GM12878 (cell line): ENCODE measurements at regions not wholly inside any gene's neighbourhood (a gene's known extent, or its start where the extent isn't known, plus 50 kb on each side); places are given as distances from the start of the nearest gene placed in this dataset.

Experiments used
- ATAC-seq: fragments of 200-7000 bp; cut with Tn5 transposase; 3 replicates; pipeline ENCODE4 v1.9.1; 2020; ENCODE audit warnings: mild to moderate bottlenecking, moderate library complexity
- BruUV-seq: library from RNA; stranded (reverse); fragments of 400-500 nt; replicated peaks from 2 replicates; lab custom pipeline; 2021; lab: Mats Ljungman, UMichigan
- CTCF ChIA-PET: fragments of 300-600 bp; sonication (Branson Sonifier 250); formaldehyde crosslinking; extraction: SDS; loops from one replicate; lab custom pipeline; 2021; ENCODE audit warnings: inconsistent platforms; lab: Yijun Ruan, JAX
- POLR2A ChIA-PET: fragments of 350-600 bp; formaldehyde crosslinking; extraction: SDS; loops from one replicate; lab custom pipeline; 2021; ENCODE audit warnings: inconsistent platforms; lab: Charles Lee
- RAD21 ChIA-PET: fragments of 300-600 bp; sonication (Branson Sonifier 250); formaldehyde crosslinking; loops from one replicate; lab custom pipeline; 2023; ENCODE audit warnings: antibody characterized with exemption; ENCODE audit not compliant: unreplicated experiment; lab: Charles Lee
- SMC1A ChIA-PET: fragments of 300-600 bp; sonication (Branson Sonifier 250); formaldehyde crosslinking; loops from one replicate; lab custom pipeline; 2023; ENCODE audit not compliant: unreplicated experiment, uncharacterized antibody; lab: Charles Lee
- DNase-seq: peaks from one replicate; pipeline ENCODE4 v3.0.0-alpha.2; 2011; ENCODE audit warnings: low read depth, low spot score
- FAIRE-seq: peaks from 3 replicates; lab custom pipeline; 2011; peaks lifted over from hg19 to GRCh38; lab: Jason Lieb, UNC
- H2AFZ ChIP-seq: 2 replicates; pipeline ENCODE4 v1.6.0; 2011; ENCODE audit warnings: low read depth, low read length, control low read depth; ENCODE audit not compliant: control insufficient read depth
- H3K27ac ChIP-seq: 2 replicates; pipeline ENCODE4 v1.5.1; 2011; ENCODE audit warnings: control low read depth; ENCODE audit not compliant: control insufficient read depth, insufficient read depth
- H3K27me3 ChIP-seq, 2 experiments: replicated peaks in 1 of 2; 2 replicates each; pipeline versions ENCODE4 v1.6.0 to v1.6.1; 2011; ENCODE audit warnings: low read length in 1 of 2; ENCODE audit not compliant: control insufficient read depth in 2 of 2, insufficient read depth in 2 of 2
- H3K36me3 ChIP-seq, 2 experiments: 2 replicates each; pipeline ENCODE4 v1.5.1; 2011; ENCODE audit warnings: low read length in 1 of 2; ENCODE audit not compliant: control insufficient read depth in 2 of 2, insufficient read depth in 2 of 2
- H3K4me1 ChIP-seq: 2 replicates; pipeline ENCODE4 v1.6.1; 2011; ENCODE audit warnings: mild to moderate bottlenecking, low read length, moderate library complexity, mixed read lengths; ENCODE audit not compliant: control insufficient read depth, insufficient read depth
- H3K4me2 ChIP-seq: 2 replicates; pipeline ENCODE4 v1.6.0; 2011; ENCODE audit warnings: control low read depth; ENCODE audit not compliant: control insufficient read depth, insufficient read depth
- H3K4me3 ChIP-seq: fragments of 200-600 bp; sonication (generic); 2 replicates; pipeline ENCODE4 v1.5.1; 2016
- H3K79me2 ChIP-seq: 2 replicates; pipeline ENCODE4 v1.6.0; 2011; ENCODE audit warnings: low read length; ENCODE audit not compliant: control insufficient read depth, insufficient read depth
- H3K9ac ChIP-seq: 2 replicates; pipeline ENCODE4 v1.8.0; 2011; ENCODE audit warnings: low read length, control low read depth, mixed read lengths; ENCODE audit not compliant: control insufficient read depth, insufficient read depth
- H3K9me3 ChIP-seq: replicated peaks from 3 replicates; pipeline ENCODE4 v1.5.1; 2011; ENCODE audit warnings: mild to moderate bottlenecking, low read length; ENCODE audit not compliant: control insufficient read depth, insufficient read depth
- H4K20me1 ChIP-seq: 2 replicates; pipeline ENCODE4 v1.6.0; 2011; ENCODE audit not compliant: control insufficient read depth, insufficient read depth
- MEF2B ChIP-seq: fragments of 450-650 bp; IDR thresholded peaks from 2 replicates; pipeline ENCODE4 v1.6.1; 2018; ENCODE audit warnings: mild to moderate bottlenecking, moderate library complexity; ENCODE audit not compliant: partially characterized antibody, poor library complexity, severe bottlenecking
- WGBS: methylation state at CpG from one replicate; pipeline ENCODE4 v1.1.6; 2016; ENCODE audit warnings: low lambda C conversion rate; ENCODE audit not compliant: insufficient replicate concordance, insufficient coverage; ENCODE audit errors: missing lambda C conversion rate; 5-methylcytosine and 5-hydroxymethylcytosine counted together
- in situ Hi-C: fragments of 300-500 bp; cut with MboI; formaldehyde crosslinking; loops from 9 replicates; pipeline ENCODE4 v1.14.3; 2018; ENCODE audit warnings: mixed read lengths
- intact Hi-C: fragments of 100-400 bp; cut with micrococcal nuclease; formaldehyde crosslinking; loops from one replicate; pipeline ENCODE4 v1.14.2; 2022; ENCODE audit not compliant: unreplicated experiment
- TF ChIP-seq, protein P1 (sequence below): fragments of 450-650 bp; IDR thresholded peaks from 2 replicates; pipeline ENCODE4 v1.6.1; 2018; ENCODE audit warnings: mild to moderate bottlenecking, low read depth, moderate library complexity; ENCODE audit not compliant: partially characterized antibody
- TF ChIP-seq, protein P2 (sequence below): fragments of 450-650 bp; IDR thresholded peaks from 2 replicates; pipeline ENCODE4 v1.6.1; 2016; ENCODE audit warnings: mild to moderate bottlenecking, moderate library complexity, borderline replicate concordance

DNA sequence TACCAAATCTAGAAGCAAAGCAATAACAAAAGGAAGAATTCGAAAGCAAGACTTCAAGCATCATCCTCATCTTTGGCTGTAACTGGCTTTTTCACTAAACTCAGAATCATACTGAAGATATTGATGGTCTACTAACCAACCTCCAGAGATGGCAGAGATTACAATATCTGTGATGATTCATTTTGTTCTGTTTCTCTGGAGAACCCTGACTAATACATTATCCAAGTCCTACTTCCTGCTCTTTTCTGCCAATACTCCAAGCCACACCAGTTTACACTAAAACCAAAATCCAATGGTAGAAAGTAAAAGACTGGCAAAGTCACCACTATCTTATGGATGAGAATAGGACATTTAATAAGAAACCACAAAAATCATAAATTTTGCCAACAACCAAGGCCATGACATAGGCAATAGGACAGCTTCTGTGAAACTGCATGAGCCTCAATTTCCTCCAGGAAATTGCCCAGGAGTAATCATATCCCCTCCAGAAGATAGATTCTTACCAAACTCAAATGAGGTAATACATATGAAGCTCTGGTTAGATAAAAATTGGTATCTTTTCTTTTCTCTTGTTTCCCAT lies 159.8 kb downstream of the METTL4 start (continued):
- TF ChIP-seq, protein P1, sequence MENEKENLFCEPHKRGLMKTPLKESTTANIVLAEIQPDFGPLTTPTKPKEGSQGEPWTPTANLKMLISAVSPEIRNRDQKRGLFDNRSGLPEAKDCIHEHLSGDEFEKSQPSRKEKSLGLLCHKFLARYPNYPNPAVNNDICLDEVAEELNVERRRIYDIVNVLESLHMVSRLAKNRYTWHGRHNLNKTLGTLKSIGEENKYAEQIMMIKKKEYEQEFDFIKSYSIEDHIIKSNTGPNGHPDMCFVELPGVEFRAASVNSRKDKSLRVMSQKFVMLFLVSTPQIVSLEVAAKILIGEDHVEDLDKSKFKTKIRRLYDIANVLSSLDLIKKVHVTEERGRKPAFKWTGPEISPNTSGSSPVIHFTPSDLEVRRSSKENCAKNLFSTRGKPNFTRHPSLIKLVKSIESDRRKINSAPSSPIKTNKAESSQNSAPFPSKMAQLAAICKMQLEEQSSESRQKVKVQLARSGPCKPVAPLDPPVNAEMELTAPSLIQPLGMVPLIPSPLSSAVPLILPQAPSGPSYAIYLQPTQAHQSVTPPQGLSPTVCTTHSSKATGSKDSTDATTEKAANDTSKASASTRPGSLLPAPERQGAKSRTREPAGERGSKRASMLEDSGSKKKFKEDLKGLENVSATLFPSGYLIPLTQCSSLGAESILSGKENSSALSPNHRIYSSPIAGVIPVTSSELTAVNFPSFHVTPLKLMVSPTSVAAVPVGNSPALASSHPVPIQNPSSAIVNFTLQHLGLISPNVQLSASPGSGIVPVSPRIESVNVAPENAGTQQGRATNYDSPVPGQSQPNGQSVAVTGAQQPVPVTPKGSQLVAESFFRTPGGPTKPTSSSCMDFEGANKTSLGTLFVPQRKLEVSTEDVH, result no peak

DNA sequence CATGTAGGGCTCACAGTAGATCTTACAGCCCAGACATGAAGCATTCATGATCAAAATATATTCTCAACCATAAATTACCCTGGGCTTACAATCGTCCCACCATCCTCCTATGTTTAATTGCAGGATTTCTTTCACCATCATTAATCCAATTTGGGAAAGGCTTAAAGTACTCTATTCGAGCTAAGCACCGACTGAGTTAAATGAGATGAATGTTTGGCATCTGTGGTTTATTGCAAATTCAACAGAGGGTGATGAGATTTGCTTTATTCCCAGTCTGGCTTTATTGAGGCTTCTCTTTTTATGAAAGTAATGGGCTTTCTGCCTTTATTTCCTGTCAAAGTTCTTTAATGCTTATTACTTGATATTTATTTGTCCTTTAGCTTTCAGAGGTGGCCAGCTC lies 159.0 kb downstream of the METTL4 start:
- intact Hi-C loops, result no loop called here
- H3K9ac ChIP-seq, result no peak overlapping the region
- H3K79me2 ChIP-seq, result no peaks in the 10 kb centered on the region
- FAIRE-seq, result no peak
- no peak for DNase-seq
- ChIA-PET POLR2A (no interaction called here), CTCF (interaction anchor here (0.5 to 1.3 kb wide), 2 partner anchors 12 to 30 kb away, joined by 3 read pairs; no protein-coding TSS in a partner anchor), RAD21 (no interaction called here), SMC1A (interaction anchor here (1.3 kb wide), 1 partner anchor 12 kb away, joined by 3 read pairs; no protein-coding TSS in a partner anchor)
- no peak overlapping the region for H3K4me3 ChIP-seq
- no peak overlapping the region for H3K4me2 ChIP-seq
- H3K9me3 ChIP-seq, result no peaks in the 10 kb centered on the region
- no peak for ATAC-seq
- peaks cover 0 to 1% of the 10 kb centered on the region in 2 experiments; a peak in 1 of 4 replicates for H3K27me3 ChIP-seq
- no peak overlapping the region for H3K27ac ChIP-seq
- no peak overlapping the region for H2AFZ ChIP-seq
- WGBS, result 3% methylated on average over 3 of the region's 3 CpGs
- no TSS peak for BruUV-seq
- in situ Hi-C loops, result no loop called here
- H3K4me1 ChIP-seq, result no peaks in the 10 kb centered on the region
- no peaks in the 10 kb centered on the region for H3K36me3 ChIP-seq
- H4K20me1 ChIP-seq, result no peaks in the 10 kb centered on the region
- TF ChIP-seq, protein P2, sequence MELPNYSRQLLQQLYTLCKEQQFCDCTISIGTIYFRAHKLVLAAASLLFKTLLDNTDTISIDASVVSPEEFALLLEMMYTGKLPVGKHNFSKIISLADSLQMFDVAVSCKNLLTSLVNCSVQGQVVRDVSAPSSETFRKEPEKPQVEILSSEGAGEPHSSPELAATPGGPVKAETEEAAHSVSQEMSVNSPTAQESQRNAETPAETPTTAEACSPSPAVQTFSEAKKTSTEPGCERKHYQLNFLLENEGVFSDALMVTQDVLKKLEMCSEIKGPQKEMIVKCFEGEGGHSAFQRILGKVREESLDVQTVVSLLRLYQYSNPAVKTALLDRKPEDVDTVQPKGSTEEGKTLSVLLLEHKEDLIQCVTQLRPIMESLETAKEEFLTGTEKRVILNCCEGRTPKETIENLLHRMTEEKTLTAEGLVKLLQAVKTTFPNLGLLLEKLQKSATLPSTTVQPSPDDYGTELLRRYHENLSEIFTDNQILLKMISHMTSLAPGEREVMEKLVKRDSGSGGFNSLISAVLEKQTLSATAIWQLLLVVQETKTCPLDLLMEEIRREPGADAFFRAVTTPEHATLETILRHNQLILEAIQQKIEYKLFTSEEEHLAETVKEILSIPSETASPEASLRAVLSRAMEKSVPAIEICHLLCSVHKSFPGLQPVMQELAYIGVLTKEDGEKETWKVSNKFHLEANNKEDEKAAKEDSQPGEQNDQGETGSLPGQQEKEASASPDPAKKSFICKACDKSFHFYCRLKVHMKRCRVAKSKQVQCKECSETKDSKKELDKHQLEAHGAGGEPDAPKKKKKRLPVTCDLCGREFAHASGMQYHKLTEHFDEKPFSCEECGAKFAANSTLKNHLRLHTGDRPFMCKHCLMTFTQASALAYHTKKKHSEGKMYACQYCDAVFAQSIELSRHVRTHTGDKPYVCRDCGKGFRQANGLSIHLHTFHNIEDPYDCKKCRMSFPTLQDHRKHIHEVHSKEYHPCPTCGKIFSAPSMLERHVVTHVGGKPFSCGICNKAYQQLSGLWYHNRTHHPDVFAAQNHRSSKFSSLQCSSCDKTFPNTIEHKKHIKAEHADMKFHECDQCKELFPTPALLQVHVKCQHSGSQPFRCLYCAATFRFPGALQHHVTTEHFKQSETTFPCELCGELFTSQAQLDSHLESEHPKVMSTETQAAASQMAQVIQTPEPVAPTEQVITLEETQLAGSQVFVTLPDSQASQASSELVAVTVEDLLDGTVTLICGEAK, result no peak
- no peak for TF ChIP-seq MEF2B
- TF ChIP-seq, all 136 proteins: peak for 0
